PC-3 (cell line): ENCODE measurements at regions not wholly inside any gene's neighbourhood (a gene's known extent, or its start where the extent isn't known, plus 50 kb on each side); places are given as distances from the start of the nearest gene placed in this dataset.

Source experiments
- ATAC-seq: fragments of 200-7000 bp; cut with Tn5 transposase; 2 replicates; pipeline ENCODE4 v1.9.1; 2020; ENCODE audit warnings: mild to moderate bottlenecking, moderate library complexity
- BruUV-seq: library from RNA; stranded (reverse); fragments of 400-500 nt; replicated peaks from 2 replicates; lab custom pipeline; 2021; lab: Mats Ljungman, UMichigan
- CTCF ChIA-PET: fragments of 300-600 bp; sonication (Branson Sonifier 250); formaldehyde crosslinking; loops from one replicate; lab custom pipeline; 2022; ENCODE audit warnings: antibody characterized with exemption; lab: Charles Lee
- POLR2A ChIA-PET: fragments of 300-600 bp; sonication (Branson Sonifier 250); formaldehyde crosslinking; loops from one replicate; lab custom pipeline; 2022; ENCODE audit warnings: antibody characterized with exemption; ENCODE audit not compliant: unreplicated experiment; lab: Charles Lee
- DNase-seq: peaks from one replicate; pipeline ENCODE4 v3.0.0-alpha.2; 2015
- H2AFZ ChIP-seq: fragments of 300-600 bp; sonication (generic); 2 replicates; pipeline ENCODE4 v1.6.0; 2016; ENCODE audit warnings: antibody characterized with exemption, low read length
- H3F3A ChIP-seq: fragments of 300-600 bp; sonication (generic); one replicate; pipeline ENCODE4 v1.6.0; 2017; ENCODE audit warnings: antibody characterized with exemption, low read length, control low read depth, mild to moderate bottlenecking; ENCODE audit not compliant: unreplicated experiment
- H3K27ac ChIP-seq: fragments of 300-600 bp; sonication (generic); 2 replicates; pipeline ENCODE4 v1.5.1; 2016; ENCODE audit warnings: mild to moderate bottlenecking, low read length
- H3K27me3 ChIP-seq: fragments of 300-600 bp; sonication (generic); 2 replicates; pipeline ENCODE4 v1.6.1; 2016; ENCODE audit warnings: low read length, mixed read lengths
- H3K36me3 ChIP-seq: fragments of 300-600 bp; sonication (generic); 2 replicates; pipeline ENCODE4 v1.6.1; 2016; ENCODE audit warnings: low read depth, mixed run types, low read length, mixed read lengths
- H3K4me1 ChIP-seq: fragments of 300-600 bp; sonication (generic); 2 replicates; pipeline ENCODE4 v1.5.1; 2016; ENCODE audit warnings: low read length; ENCODE audit not compliant: insufficient read depth
- H3K4me2 ChIP-seq: fragments of 300-600 bp; sonication (generic); 2 replicates; pipeline ENCODE4 v1.6.0; 2016; ENCODE audit warnings: low read length
- H3K4me3 ChIP-seq: fragments of 300-600 bp; sonication (generic); 2 replicates; pipeline ENCODE4 v1.5.1; 2016; ENCODE audit warnings: mild to moderate bottlenecking, low read length, mixed read lengths
- H3K79me2 ChIP-seq: fragments of 300-600 bp; sonication (generic); 2 replicates; pipeline ENCODE4 v1.6.1; 2017; ENCODE audit warnings: low read length, mixed read lengths
- H3K9ac ChIP-seq: fragments of 300-600 bp; sonication (generic); 2 replicates; pipeline ENCODE4 v1.6.0; 2016; ENCODE audit warnings: mild to moderate bottlenecking, low read length
- H3K9me2 ChIP-seq: fragments of 300-600 bp; sonication (generic); replicated peaks from 2 replicates; pipeline ENCODE4 v1.6.1; 2016; ENCODE audit warnings: mixed run types, low read length, mixed read lengths
- H3K9me3 ChIP-seq: fragments of 300-600 bp; sonication (generic); 2 replicates; pipeline ENCODE4 v1.6.1; 2016; ENCODE audit warnings: low read length, mixed read lengths
- H4K20me1 ChIP-seq: fragments of 300-600 bp; sonication (generic); 2 replicates; pipeline ENCODE4 v1.6.1; 2016; ENCODE audit warnings: low read length, mixed read lengths
- EZH2 ChIP-seq: fragments of 300-600 bp; sonication (generic); IDR thresholded peaks from one replicate; pipeline ENCODE4 v1.6.1; 2017; ENCODE audit warnings: antibody characterized with exemption, mild to moderate bottlenecking, low read length; ENCODE audit not compliant: unreplicated experiment
- EZH2phosphoT487 ChIP-seq: fragments of 300-600 bp; sonication (generic); IDR thresholded peaks from 2 replicates; pipeline ENCODE4 v1.6.1; 2018; ENCODE audit warnings: mild to moderate bottlenecking, antibody characterized with exemption, low read length, borderline replicate concordance
- intact Hi-C: fragments of 100-400 bp; cut with micrococcal nuclease; formaldehyde crosslinking; loops from 2 replicates; pipeline ENCODE4 v1.9.0; 2023
- TF ChIP-seq, protein P1 (sequence below): fragments of 300-600 bp; sonication (generic); conservative IDR thresholded peaks from 2 replicates; pipeline ENCODE4 v1.5.1; 2017; ENCODE audit warnings: antibody characterized with exemption, low read depth, mild to moderate bottlenecking, low read length

DNA sequence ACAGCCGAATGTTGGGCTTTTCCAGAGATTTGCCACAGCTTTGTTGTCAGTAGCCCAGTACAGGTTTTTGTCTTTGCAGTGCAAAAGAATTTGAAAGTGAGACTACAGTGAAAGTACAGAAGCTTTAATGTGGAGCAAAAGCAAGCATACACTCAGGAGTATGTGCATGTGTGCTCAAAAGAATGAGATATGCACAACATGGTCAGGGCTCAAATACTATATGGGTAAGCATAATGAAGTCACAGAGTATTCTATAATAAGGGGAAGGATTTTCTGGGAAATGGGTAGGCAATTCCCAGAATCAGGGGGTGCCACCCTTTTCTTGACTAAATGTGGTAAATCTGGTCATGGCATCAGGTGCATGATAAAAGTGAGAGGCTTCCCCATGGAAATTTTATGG is 72.1 kb upstream of the SULT1C3 start:
- no TSS peak for BruUV-seq

DNA sequence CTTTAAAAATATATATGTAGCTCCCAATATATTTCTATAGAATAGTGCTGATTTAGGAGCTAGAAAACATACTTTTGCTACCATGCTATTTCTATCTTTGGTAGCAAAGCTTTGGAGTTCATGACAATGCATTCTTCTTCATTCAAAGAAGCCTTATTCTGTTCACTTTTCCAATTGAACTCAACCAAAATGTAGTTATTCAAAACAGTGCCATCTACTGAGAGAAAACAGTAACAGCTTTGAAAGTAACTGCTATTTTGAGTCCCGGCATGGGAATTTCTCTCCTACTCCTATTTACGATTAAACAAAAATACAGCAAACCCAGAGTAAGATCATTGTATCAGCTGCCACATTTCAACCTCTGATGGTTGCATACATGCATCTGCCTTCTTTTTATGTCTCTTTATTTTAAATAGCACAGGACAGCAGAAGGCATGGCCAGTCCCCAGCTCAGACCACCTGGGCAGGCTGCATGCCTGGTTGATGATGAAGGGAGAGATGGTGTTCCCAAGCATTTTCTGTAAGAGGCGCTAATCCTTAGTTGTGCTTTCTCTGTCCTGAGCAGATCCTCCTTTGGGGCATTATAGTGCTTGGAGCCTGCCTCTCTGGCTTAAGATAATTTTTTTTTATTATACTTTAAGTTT is 69.7 kb upstream of the SULT1C3 start:
- no peak overlapping the region for H3K9ac ChIP-seq
- H3K79me2 ChIP-seq = no peaks in the 10 kb centered on the region
- H3F3A ChIP-seq = no peaks in the 10 kb centered on the region
- intact Hi-C loops = no loop called here
- H3K36me3 ChIP-seq = no peaks in the 10 kb centered on the region
- H4K20me1 ChIP-seq = no peaks in the 10 kb centered on the region
- H3K9me3 ChIP-seq = no peaks in the 10 kb centered on the region
- CTCF ChIA-PET = interaction anchor here (0.5 to 0.9 kb wide), 4 partner anchors 19 to 822 kb away, joined by 3 to 4 read pairs (median 3); no protein-coding TSS in a partner anchor
- H3K9me2 ChIP-seq = no peaks in the 10 kb centered on the region
- H3K4me3 ChIP-seq = no peak overlapping the region
- peaks cover 19% of the 10 kb centered on the region; the same call in 1 of the 2 replicates for H3K27me3 ChIP-seq
- POLR2A ChIA-PET = no interaction called here
- 0 out of 2 replicates have a peak overlapping the region, but pooled peaks have one; percentile 20 for H2AFZ ChIP-seq
- TF ChIP-seq, protein P1, sequence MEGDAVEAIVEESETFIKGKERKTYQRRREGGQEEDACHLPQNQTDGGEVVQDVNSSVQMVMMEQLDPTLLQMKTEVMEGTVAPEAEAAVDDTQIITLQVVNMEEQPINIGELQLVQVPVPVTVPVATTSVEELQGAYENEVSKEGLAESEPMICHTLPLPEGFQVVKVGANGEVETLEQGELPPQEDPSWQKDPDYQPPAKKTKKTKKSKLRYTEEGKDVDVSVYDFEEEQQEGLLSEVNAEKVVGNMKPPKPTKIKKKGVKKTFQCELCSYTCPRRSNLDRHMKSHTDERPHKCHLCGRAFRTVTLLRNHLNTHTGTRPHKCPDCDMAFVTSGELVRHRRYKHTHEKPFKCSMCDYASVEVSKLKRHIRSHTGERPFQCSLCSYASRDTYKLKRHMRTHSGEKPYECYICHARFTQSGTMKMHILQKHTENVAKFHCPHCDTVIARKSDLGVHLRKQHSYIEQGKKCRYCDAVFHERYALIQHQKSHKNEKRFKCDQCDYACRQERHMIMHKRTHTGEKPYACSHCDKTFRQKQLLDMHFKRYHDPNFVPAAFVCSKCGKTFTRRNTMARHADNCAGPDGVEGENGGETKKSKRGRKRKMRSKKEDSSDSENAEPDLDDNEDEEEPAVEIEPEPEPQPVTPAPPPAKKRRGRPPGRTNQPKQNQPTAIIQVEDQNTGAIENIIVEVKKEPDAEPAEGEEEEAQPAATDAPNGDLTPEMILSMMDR = peak; percentile 69
- TF ChIP-seq EZH2 = no peak
- BruUV-seq = no TSS peak
- H3K4me2 ChIP-seq = no peak overlapping the region
- DNase-seq (peak; percentile 61), ATAC-seq (peak; percentile 56)
- H3K4me1 ChIP-seq = no peaks in the 10 kb centered on the region
- H3K27ac ChIP-seq = no peak overlapping the region

More for the DNA sequence above, 72.1 kb upstream of the SULT1C3 start:
- ATAC-seq = no peak
- Histone ChIP-seq H4K20me1 (no peaks in the 10 kb centered on the region), H3K27ac (no peak overlapping the region), H3F3A (no peaks in the 10 kb centered on the region), H3K36me3 (no peaks in the 10 kb centered on the region), H3K9ac (no peak overlapping the region), H3K9me2 (no peaks in the 10 kb centered on the region), H3K9me3 (no peaks in the 10 kb centered on the region), H3K79me2 (no peaks in the 10 kb centered on the region), H3K4me3 (no peak overlapping the region), H3K4me1 (no peaks in the 10 kb centered on the region), H2AFZ (no peak overlapping the region), H3K4me2 (no peak overlapping the region), H3K27me3 (peaks cover 35% of the 10 kb centered on the region)
- ChIA-PET POLR2A (interaction anchor here (0.6 kb wide), 1 partner anchor 257 kb away, joined by 3 read pairs; no protein-coding TSS in a partner anchor), CTCF (no interaction called here)
- TF ChIP-seq, protein P1 = no peak
- TF ChIP-seq EZH2phosphoT487 (no peak), EZH2 (no peak)
- no peak for DNase-seq
- intact Hi-C loops = no loop called here

DNA sequence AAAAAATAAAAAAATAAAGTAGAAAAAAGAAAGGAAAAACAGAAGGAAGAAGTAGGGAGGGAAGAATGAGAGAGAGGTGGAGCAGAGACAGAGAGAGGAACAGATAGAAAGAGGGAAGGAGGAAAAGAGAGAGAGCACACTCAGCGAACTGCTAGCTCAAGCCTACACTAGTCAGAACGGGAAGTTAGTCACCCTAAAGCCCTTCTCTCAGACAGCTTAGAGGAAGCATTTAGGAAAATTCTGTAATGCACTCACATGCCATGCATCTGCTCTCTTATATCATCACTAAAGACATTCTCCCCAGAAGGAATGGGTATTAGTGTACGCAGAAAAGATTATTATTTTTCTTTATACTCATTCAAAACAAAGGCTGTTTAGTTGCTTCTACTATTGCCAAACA is 68.1 kb upstream of the SULT1C3 start:
- Histone ChIP-seq H4K20me1 (no peaks in the 10 kb centered on the region), H3K4me1 (no peaks in the 10 kb centered on the region), H3F3A (no peaks in the 10 kb centered on the region), H3K27ac (no peak overlapping the region), H2AFZ (no peak overlapping the region), H3K4me2 (no peak overlapping the region), H3K9me3 (no peaks in the 10 kb centered on the region), H3K27me3 (peaks cover 27% of the 10 kb centered on the region), H3K4me3 (no peak overlapping the region), H3K79me2 (no peaks in the 10 kb centered on the region), H3K9me2 (no peaks in the 10 kb centered on the region), H3K36me3 (no peaks in the 10 kb centered on the region), H3K9ac (no peak overlapping the region)
- no TSS peak for BruUV-seq
- ChIA-PET CTCF (no interaction called here), POLR2A (no interaction called here)
- no peak for TF ChIP-seq EZH2
- TF ChIP-seq, protein P1 = no peak
- TF ChIP-seq EZH2phosphoT487 = no peak
- no peak for ATAC-seq
- intact Hi-C loops = no loop called here
- no peak for DNase-seq
